ENCODE measurements at regions not wholly inside any gene's neighbourhood (a gene's known extent, or its start where the extent isn't known, plus 50 kb on each side); places are given as distances from the start of the nearest gene placed in this dataset.

DNA sequence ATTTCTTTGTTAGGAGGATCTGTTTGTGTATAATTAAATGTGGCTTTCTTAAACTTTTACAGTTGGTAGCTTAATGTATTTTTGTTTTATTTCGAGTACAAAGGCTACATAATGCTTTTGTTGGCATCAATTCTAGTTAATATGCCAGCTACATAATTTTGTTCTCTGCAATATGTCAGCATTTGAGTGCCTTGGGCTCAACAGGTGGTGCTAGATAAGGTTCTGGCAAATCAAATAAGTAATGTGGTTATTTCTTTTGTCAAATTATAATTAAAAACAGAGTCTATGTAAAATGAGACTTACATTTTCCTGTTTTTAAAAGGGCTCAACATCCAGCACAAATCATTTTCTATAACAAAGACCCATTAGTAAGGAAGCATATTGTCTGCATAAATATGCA lies 410.6 kb upstream of the NR5A2 start:
- ATAC-seq (no peak), DNase-seq (ENCODE audit: low spot score) (no peak), FAIRE-seq (no peak)
- in situ Hi-C loops (cut with HindIII; ENCODE audit: extremely low pct_ligation_motif_present, low pct_unique_long_range_greater_than_20kb), result no loop called here
- Histone ChIP-seq H3K9me3 (ENCODE audit: low read length) (no peaks in the 10 kb centered on the region), H3K4me2 (ENCODE audit: low read depth, low read length) (no peak overlapping the region), H4K20me1 (ENCODE audit: insufficient read depth, low read length) (no peaks in the 10 kb centered on the region), H3K4me3 (replicated peaks in 1 of 3; ENCODE audit: insufficient read depth in 1 of 3, low read depth in 2 of 3, low read length in 3 of 3) (no peak overlapping the region), H3K79me2 (ENCODE audit: insufficient read depth, low read length) (no peaks in the 10 kb centered on the region), H3K27me3 (ENCODE audit: control insufficient read depth in 1 of 2, insufficient read depth in 2 of 2, low read length in 2 of 2) (no peaks in the 10 kb centered on the region), H3K27ac (ENCODE audit: extremely low read length, insufficient read depth, low read length) (no peak overlapping the region), H2AFZ (ENCODE audit: low read length) (no peak overlapping the region), H3K36me3 (replicated peaks in 1 of 2; ENCODE audit: control insufficient read depth in 1 of 2, insufficient read depth in 2 of 2, low read length in 2 of 2) (no peaks in the 10 kb centered on the region), H3K9ac (ENCODE audit: insufficient read depth, low read depth, low read length) (no peak overlapping the region), H3K4me1 (ENCODE audit: insufficient read depth, low read length) (no peaks in the 10 kb centered on the region)
- 0% methylated on average over 1 of the region's 1 CpG for WGBS (ENCODE audit: low lambda C conversion rate)
- BruUV-seq (replicated peaks), result no TSS peak
- intact Hi-C loops (cut with micrococcal nuclease; ENCODE audit: unreplicated experiment), result no loop called here
- CTCF ChIA-PET (ENCODE audit: low intra/inter-chr PET ratio, low total read pairs), result no interaction called here
- TF ChIP-seq ZNF7 (CRISPR knock-in tag; IDR thresholded peaks at IDR 0.05), result no peak
- TF ChIP-seq PLRG1 (conservative IDR thresholded peaks at IDR 0.05), result no peak
- TF ChIP-seq ZNF484 (CRISPR knock-in tag; IDR thresholded peaks at IDR 0.05; ENCODE audit: borderline replicate concordance, low read depth), result no peak
- TF ChIP-seq, protein P1, sequence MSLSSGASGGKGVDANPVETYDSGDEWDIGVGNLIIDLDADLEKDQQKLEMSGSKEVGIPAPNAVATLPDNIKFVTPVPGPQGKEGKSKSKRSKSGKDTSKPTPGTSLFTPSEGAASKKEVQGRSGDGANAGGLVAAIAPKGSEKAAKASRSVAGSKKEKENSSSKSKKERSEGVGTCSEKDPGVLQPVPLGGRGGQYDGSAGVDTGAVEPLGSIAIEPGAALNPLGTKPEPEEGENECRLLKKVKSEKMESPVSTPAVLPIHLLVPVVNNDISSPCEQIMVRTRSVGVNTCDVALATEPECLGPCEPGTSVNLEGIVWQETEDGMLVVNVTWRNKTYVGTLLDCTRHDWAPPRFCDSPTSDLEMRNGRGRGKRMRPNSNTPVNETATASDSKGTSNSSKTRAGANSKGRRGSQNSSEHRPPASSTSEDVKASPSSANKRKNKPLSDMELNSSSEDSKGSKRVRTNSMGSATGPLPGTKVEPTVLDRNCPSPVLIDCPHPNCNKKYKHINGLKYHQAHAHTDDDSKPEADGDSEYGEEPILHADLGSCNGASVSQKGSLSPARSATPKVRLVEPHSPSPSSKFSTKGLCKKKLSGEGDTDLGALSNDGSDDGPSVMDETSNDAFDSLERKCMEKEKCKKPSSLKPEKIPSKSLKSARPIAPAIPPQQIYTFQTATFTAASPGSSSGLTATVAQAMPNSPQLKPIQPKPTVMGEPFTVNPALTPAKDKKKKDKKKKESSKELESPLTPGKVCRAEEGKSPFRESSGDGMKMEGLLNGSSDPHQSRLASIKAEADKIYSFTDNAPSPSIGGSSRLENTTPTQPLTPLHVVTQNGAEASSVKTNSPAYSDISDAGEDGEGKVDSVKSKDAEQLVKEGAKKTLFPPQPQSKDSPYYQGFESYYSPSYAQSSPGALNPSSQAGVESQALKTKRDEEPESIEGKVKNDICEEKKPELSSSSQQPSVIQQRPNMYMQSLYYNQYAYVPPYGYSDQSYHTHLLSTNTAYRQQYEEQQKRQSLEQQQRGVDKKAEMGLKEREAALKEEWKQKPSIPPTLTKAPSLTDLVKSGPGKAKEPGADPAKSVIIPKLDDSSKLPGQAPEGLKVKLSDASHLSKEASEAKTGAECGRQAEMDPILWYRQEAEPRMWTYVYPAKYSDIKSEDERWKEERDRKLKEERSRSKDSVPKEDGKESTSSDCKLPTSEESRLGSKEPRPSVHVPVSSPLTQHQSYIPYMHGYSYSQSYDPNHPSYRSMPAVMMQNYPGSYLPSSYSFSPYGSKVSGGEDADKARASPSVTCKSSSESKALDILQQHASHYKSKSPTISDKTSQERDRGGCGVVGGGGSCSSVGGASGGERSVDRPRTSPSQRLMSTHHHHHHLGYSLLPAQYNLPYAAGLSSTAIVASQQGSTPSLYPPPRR (CRISPR knock-in tag; IDR thresholded peaks at IDR 0.05; ENCODE audit: borderline replicate concordance), result no peak
- no peak for TF ChIP-seq FOXK1 (CRISPR knock-in tag; IDR thresholded peaks at IDR 0.05; ENCODE audit: borderline replicate concordance, low read depth)
- TF ChIP-seq GABPB1 (CRISPR knock-in tag; IDR thresholded peaks at IDR 0.05), result no peak
- TF ChIP-seq SAFB2 (CRISPR knock-in tag; IDR thresholded peaks at IDR 0.05; ENCODE audit: borderline replicate concordance, low read depth), result no peak
- no peak for TF ChIP-seq ZNF383 (CRISPR knock-in tag; IDR thresholded peaks at IDR 0.05; ENCODE audit: borderline replicate concordance)
- TF ChIP-seq, protein P2, sequence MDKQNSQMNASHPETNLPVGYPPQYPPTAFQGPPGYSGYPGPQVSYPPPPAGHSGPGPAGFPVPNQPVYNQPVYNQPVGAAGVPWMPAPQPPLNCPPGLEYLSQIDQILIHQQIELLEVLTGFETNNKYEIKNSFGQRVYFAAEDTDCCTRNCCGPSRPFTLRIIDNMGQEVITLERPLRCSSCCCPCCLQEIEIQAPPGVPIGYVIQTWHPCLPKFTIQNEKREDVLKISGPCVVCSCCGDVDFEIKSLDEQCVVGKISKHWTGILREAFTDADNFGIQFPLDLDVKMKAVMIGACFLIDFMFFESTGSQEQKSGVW (CRISPR knock-in tag; IDR thresholded peaks at IDR 0.05; ENCODE audit: borderline replicate concordance), result no peak
- no peak for TF ChIP-seq GTF2F1 (IDR thresholded peaks at IDR 0.05; ENCODE audit: low read length)
- TF ChIP-seq, protein P3, sequence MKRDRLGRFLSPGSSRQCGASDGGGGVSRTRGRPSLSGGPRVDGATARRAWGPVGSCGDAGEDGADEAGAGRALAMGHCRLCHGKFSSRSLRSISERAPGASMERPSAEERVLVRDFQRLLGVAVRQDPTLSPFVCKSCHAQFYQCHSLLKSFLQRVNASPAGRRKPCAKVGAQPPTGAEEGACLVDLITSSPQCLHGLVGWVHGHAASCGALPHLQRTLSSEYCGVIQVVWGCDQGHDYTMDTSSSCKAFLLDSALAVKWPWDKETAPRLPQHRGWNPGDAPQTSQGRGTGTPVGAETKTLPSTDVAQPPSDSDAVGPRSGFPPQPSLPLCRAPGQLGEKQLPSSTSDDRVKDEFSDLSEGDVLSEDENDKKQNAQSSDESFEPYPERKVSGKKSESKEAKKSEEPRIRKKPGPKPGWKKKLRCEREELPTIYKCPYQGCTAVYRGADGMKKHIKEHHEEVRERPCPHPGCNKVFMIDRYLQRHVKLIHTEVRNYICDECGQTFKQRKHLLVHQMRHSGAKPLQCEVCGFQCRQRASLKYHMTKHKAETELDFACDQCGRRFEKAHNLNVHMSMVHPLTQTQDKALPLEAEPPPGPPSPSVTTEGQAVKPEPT (CRISPR knock-in tag; IDR thresholded peaks at IDR 0.05; ENCODE audit: low read depth), result no peak
- TF ChIP-seq ZSCAN25 (CRISPR knock-in tag; IDR thresholded peaks at IDR 0.05), result no peak
- TF ChIP-seq MYC (CRISPR knock-in tag; IDR thresholded peaks at IDR 0.05; ENCODE audit: borderline replicate concordance), result no peak
- TF ChIP-seq ZBTB7B (CRISPR knock-in tag; IDR thresholded peaks at IDR 0.05), result no peak
- no peak for TF ChIP-seq SMAD3 (CRISPR knock-in tag; IDR thresholded peaks at IDR 0.05)
- TF ChIP-seq RAD21 (CRISPR knock-in tag; IDR thresholded peaks at IDR 0.05), result no peak
- POLR2A ChIA-PET, result no interaction called here
